GM19324 (cell line): ENCODE measurements at regions not wholly inside any gene's neighbourhood (a gene's known extent, or its start where the extent isn't known, plus 50 kb on each side); places are given as distances from the start of the nearest gene placed in this dataset.

Source experiments
- ATAC-seq: cut with Tn5 transposase; IDR thresholded peaks from one replicate; pipeline ENCODE4 v1.9.1; 2021; ENCODE audit warnings: mild to moderate bottlenecking, moderate library complexity; ENCODE audit not compliant: unreplicated experiment, low FRiP score

- no peak for ATAC-seq
Observed at GRCh38 chr13:108156749-108157148, 58.6 kb downstream of the LIG4 start.

- ATAC-seq: no peak
Observed at GRCh38 chr13:108155185-108156106, 59.9 kb downstream of the LIG4 start.

GRCh38 chr13:108154421-108154858 is 60.9 kb downstream of the LIG4 start:
- no peak for ATAC-seq

GRCh38 chr13:108146642-108147041 is 68.7 kb downstream of the LIG4 start:
- ATAC-seq: no peak

- no peak for ATAC-seq
Observed at GRCh38 chr13:108142702-108143436, 72.5 kb downstream of the LIG4 start.

- no peak for ATAC-seq
Observed at GRCh38 chr13:108137176-108137575, 78.2 kb downstream of the LIG4 start.

GRCh38 chr13:108127406-108127805 is 87.9 kb downstream of the LIG4 start:
- no peak for ATAC-seq

GRCh38 chr13:108126056-108126455 is 89.3 kb downstream of the LIG4 start:
- no peak for ATAC-seq

GRCh38 chr13:108121406-108121805 is 93.9 kb downstream of the LIG4 start:
- ATAC-seq: no peak

GRCh38 chr13:108120856-108121255 is 94.5 kb downstream of the LIG4 start:
- ATAC-seq: no peak

GRCh38 chr13:108120302-108120701 is 95.0 kb downstream of the LIG4 start:
- ATAC-seq: no peak

- ATAC-seq: no peak
Observed at GRCh38 chr13:108115738-108116137, 99.6 kb downstream of the LIG4 start.

GRCh38 chr13:108113407-108113806 is 101.9 kb downstream of the LIG4 start:
- no peak for ATAC-seq

- no peak for ATAC-seq
Observed at GRCh38 chr13:108104736-108105135, 110.6 kb downstream of the LIG4 start.

- no peak for ATAC-seq
Observed at GRCh38 chr13:108102771-108103170, 112.6 kb downstream of the LIG4 start.

- ATAC-seq: no peak
Observed at GRCh38 chr13:108096301-108096915, 118.9 kb downstream of the LIG4 start.

- ATAC-seq: no peak
Observed at GRCh38 chr13:108095036-108095435, 120.3 kb downstream of the LIG4 start.

- ATAC-seq: no peak
Observed at GRCh38 chr13:108093616-108094015, 121.7 kb downstream of the LIG4 start.

GRCh38 chr13:108087810-108088209 is 127.5 kb downstream of the LIG4 start:
- ATAC-seq: no peak

GRCh38 chr13:108086678-108087077 is 128.7 kb downstream of the LIG4 start:
- no peak for ATAC-seq

GRCh38 chr13:108084840-108085239 is 130.5 kb downstream of the LIG4 start:
- ATAC-seq: no peak
